CD14-positive monocyte (primary cell): ENCODE measurements at regions not wholly inside any gene's neighbourhood (a gene's known extent, or its start where the extent isn't known, plus 50 kb on each side); places are given as distances from the start of the nearest gene placed in this dataset.

Experiments used
- DNase-seq, 3 donors: peaks; one replicate each; pipeline ENCODE4 v3.0.0-alpha.2; 2011 to 2022
- H2AFZ ChIP-seq: 2 replicates; pipeline ENCODE4 v1.6.0; 2012; ENCODE audit warnings: mild to moderate bottlenecking, low read depth, low read length, inconsistent platforms; ENCODE audit not compliant: insufficient read depth, poor library complexity, severe bottlenecking
- H3K27ac ChIP-seq, 2 donors: 1 replicate in 1 of 2; 2 replicates in 1 of 2; pipeline ENCODE4 v1.5.1; 2012 to 2013; ENCODE audit warnings: low read length in 2 of 2, control low read depth in 1 of 2, inconsistent platforms in 1 of 2, low read depth in 1 of 2, mild to moderate bottlenecking in 1 of 2
- H3K27me3 ChIP-seq, 2 donors: one replicate each; pipeline versions ENCODE4 v1.6.0 to v1.6.1; 2011 to 2013; ENCODE audit warnings: low read length in 2 of 2; ENCODE audit not compliant: control insufficient read depth in 2 of 2, insufficient read depth in 2 of 2
- H3K36me3 ChIP-seq, 2 donors: replicated peaks in 1 of 2; 1 replicate in 1 of 2; 2 replicates in 1 of 2; pipeline versions ENCODE4 v1.5.1 to v1.6.1; 2012 to 2013; ENCODE audit warnings: low read length in 2 of 2, control low read depth in 1 of 2, inconsistent platforms in 1 of 2, mild to moderate bottlenecking in 1 of 2; ENCODE audit not compliant: insufficient read depth in 2 of 2, control insufficient read depth in 1 of 2
- H3K4me1 ChIP-seq, 2 donors: 1 replicate in 1 of 2; 2 replicates in 1 of 2; pipeline versions ENCODE4 v1.5.1 to v1.6.1; 2012 to 2013; ENCODE audit warnings: low read length in 2 of 2, control low read depth in 1 of 2, inconsistent platforms in 1 of 2, mild to moderate bottlenecking in 1 of 2, moderate library complexity in 1 of 2; ENCODE audit not compliant: insufficient read depth in 2 of 2, control insufficient read depth in 1 of 2
- H3K4me2 ChIP-seq: replicated peaks from 2 replicates; pipeline ENCODE3; 2012; ENCODE audit warnings: low read length, moderate library complexity, mild to moderate bottlenecking; ENCODE audit not compliant: poor library complexity, severe bottlenecking; ENCODE audit errors: extremely low read depth
- H3K4me3 ChIP-seq, 3 experiments: fragments of 200-600 bp in 1 of 3; sonication (generic) in 1 of 3; replicated peaks in 1 of 3; 1 replicate in 2 of 3; 2 replicates in 1 of 3; pipeline ENCODE4 v1.5.1; 2011 to 2013; ENCODE audit warnings: low read length in 3 of 3, mild to moderate bottlenecking in 3 of 3, control low read depth in 2 of 3, low read depth in 2 of 3, inconsistent platforms in 1 of 3, moderate library complexity in 1 of 3
- H3K79me2 ChIP-seq: 2 replicates; pipeline ENCODE4 v1.6.0; 2012; ENCODE audit warnings: mild to moderate bottlenecking, control low read depth, inconsistent platforms, low read length, moderate library complexity; ENCODE audit not compliant: insufficient read depth
- H3K9ac ChIP-seq: 2 replicates; pipeline ENCODE4 v1.6.0; 2017; ENCODE audit warnings: low read length, mild to moderate bottlenecking; ENCODE audit not compliant: insufficient read depth, poor library complexity, severe bottlenecking
- H3K9me3 ChIP-seq, 2 donors: replicated peaks in 1 of 2; 1 replicate in 1 of 2; 2 replicates in 1 of 2; pipeline versions ENCODE4 v1.5.1 to v1.6.1; 2012 to 2013; ENCODE audit warnings: low read length in 2 of 2, control low read depth in 1 of 2; ENCODE audit not compliant: control insufficient read depth in 1 of 2, insufficient read depth in 1 of 2
- H4K20me1 ChIP-seq: 2 replicates; pipeline ENCODE4 v1.6.0; 2012; ENCODE audit warnings: mild to moderate bottlenecking, low read length, control low read depth, moderate library complexity; ENCODE audit not compliant: insufficient read depth
- H3K27ac Mint-ChIP-seq, 7 donors: one replicate each; pipeline ENCODE4 v1.8.0; 2020; ENCODE audit warnings: mild to moderate bottlenecking in 7 of 7, mixed read lengths in 7 of 7, moderate library complexity in 6 of 7, inconsistent platforms in 2 of 7
- H3K27me3 Mint-ChIP-seq, 3 donors: one replicate each; pipeline ENCODE4 v1.8.0; 2021 to 2022; ENCODE audit warnings: low read depth in 3 of 3, mild to moderate bottlenecking in 3 of 3, mixed read lengths in 3 of 3, moderate library complexity in 3 of 3, inconsistent platforms in 1 of 3
- H3K36me3 Mint-ChIP-seq, 2 donors: one replicate each; pipeline ENCODE4 v1.8.0; 2020; ENCODE audit warnings: mixed read lengths in 2 of 2, inconsistent platforms in 1 of 2, mild to moderate bottlenecking in 1 of 2
- H3K4me1 Mint-ChIP-seq: one replicate; pipeline ENCODE4 v1.8.0; 2020; ENCODE audit warnings: mild to moderate bottlenecking, mixed read lengths
- H3K4me3 Mint-ChIP-seq, 2 donors: one replicate each; pipeline ENCODE4 v1.8.0; 2020; ENCODE audit warnings: mild to moderate bottlenecking in 2 of 2, mixed read lengths in 2 of 2, moderate library complexity in 1 of 2
- H3K9me3 Mint-ChIP-seq, 7 donors: one replicate each; pipeline ENCODE4 v1.8.0; 2020 to 2022; ENCODE audit warnings: mixed read lengths in 7 of 7, mild to moderate bottlenecking in 6 of 7, moderate library complexity in 6 of 7, inconsistent platforms in 2 of 7
- CTCF ChIP-seq: fragments of 200-600 bp; IDR thresholded peaks from one replicate; pipeline ENCODE4 v1.8.0; 2022; ENCODE audit warnings: antibody characterized with exemption, mild to moderate bottlenecking
- WGBS: methylation state at CpG from one replicate; pipeline ENCODE4 v1.1.5; 2013; ENCODE audit warnings: missing lambda C conversion rate; ENCODE audit not compliant: insufficient coverage; 5-methylcytosine and 5-hydroxymethylcytosine counted together
- intact Hi-C, 2 donors: fragments of 100-400 bp; cut with micrococcal nuclease; formaldehyde crosslinking; loops; one replicate each; pipeline versions ENCODE4 v1.15.0 to v1.15.1; 2023

- no peak overlapping the region for H3K27ac Mint-ChIP-seq
- Histone ChIP-seq H2AFZ (no peak overlapping the region), H3K9ac (no peak overlapping the region), H3K4me3 (no peak overlapping the region), H3K4me1 (no peaks in the 10 kb centered on the region), H3K79me2 (no peaks in the 10 kb centered on the region), H3K27me3 (no peaks in the 10 kb centered on the region), H4K20me1 (no peaks in the 10 kb centered on the region), H3K36me3 (no peaks in the 10 kb centered on the region), H3K4me2 (no peak overlapping the region), H3K9me3 (no peaks in the 10 kb centered on the region), H3K27ac (no peak overlapping the region)
- intact Hi-C loops = no loop called here
- no peak overlapping the region for H3K4me3 Mint-ChIP-seq
- no peak for DNase-seq
- H3K4me1 Mint-ChIP-seq = no peaks in the 10 kb centered on the region
- H3K27me3 Mint-ChIP-seq = peaks cover 7 to 8% (median 7%) of the 10 kb centered on the region in 3 donors
- no peaks in the 10 kb centered on the region for H3K9me3 Mint-ChIP-seq
- no peaks in the 10 kb centered on the region for H3K36me3 Mint-ChIP-seq
- TF ChIP-seq CTCF = no peak
- 97% methylated on average over 5 of the region's 5 CpGs for WGBS
These were observed 111.8 kb upstream of the TLE3 start for GRCh38 chr15:70209499-70209898.

DNA sequence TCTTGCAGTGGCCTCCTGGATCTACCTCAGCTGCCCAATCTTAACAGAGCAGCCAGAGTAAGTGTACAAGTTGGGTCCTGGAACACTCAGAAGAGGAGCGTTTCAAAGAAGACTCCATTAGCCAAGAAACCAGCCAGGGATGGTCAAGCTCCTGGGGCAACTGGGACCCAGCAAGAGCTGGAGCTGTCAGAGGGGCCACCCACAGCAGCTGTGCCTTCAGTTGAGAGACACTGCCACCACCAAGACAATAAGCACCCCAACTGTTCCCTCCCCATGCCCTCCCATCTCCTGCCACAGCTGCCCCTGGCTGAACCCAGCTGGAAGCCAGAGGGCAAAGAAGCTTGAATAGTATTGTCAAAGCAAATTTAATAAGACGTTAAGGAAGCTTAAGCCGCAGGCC is 110.6 kb upstream of the TLE3 start:
- H3K27me3 ChIP-seq = no peaks in the 10 kb centered on the region
- no peak overlapping the region for H3K27ac Mint-ChIP-seq
- no peaks in the 10 kb centered on the region for H3K4me1 ChIP-seq
- no peak overlapping the region for H3K27ac ChIP-seq
- no peak overlapping the region for H3K4me3 ChIP-seq
- no peaks in the 10 kb centered on the region for H3K36me3 ChIP-seq
- H3K79me2 ChIP-seq = no peaks in the 10 kb centered on the region
- no peak for DNase-seq
- H2AFZ ChIP-seq = no peak overlapping the region
- TF ChIP-seq CTCF = no peak
- H3K4me2 ChIP-seq = no peak overlapping the region
- 93% methylated on average over 2 of the region's 3 CpGs for WGBS
- no peak overlapping the region for H3K9ac ChIP-seq
- H3K27me3 Mint-ChIP-seq = peaks cover 7 to 8% (median 7%) of the 10 kb centered on the region in 3 donors
- no peaks in the 10 kb centered on the region for H3K4me1 Mint-ChIP-seq
- H3K9me3 Mint-ChIP-seq = no peaks in the 10 kb centered on the region
- intact Hi-C loops = no loop called here
- H3K4me3 Mint-ChIP-seq = no peak overlapping the region
- H3K36me3 Mint-ChIP-seq = no peaks in the 10 kb centered on the region
- no peaks in the 10 kb centered on the region for H4K20me1 ChIP-seq
- H3K9me3 ChIP-seq = no peaks in the 10 kb centered on the region
